GM12878 (cell line): ENCODE measurements at regions not wholly inside any gene's neighbourhood (a gene's known extent, or its start where the extent isn't known, plus 50 kb on each side); places are given as distances from the start of the nearest gene placed in this dataset.

Source experiments
- ATAC-seq: fragments of 200-7000 bp; cut with Tn5 transposase; 3 replicates; pipeline ENCODE4 v1.9.1; 2020; ENCODE audit warnings: mild to moderate bottlenecking, moderate library complexity
- BruUV-seq: library from RNA; stranded (reverse); fragments of 400-500 nt; replicated peaks from 2 replicates; lab custom pipeline; 2021; lab: Mats Ljungman, UMichigan
- CTCF ChIA-PET: fragments of 300-600 bp; sonication (Branson Sonifier 250); formaldehyde crosslinking; extraction: SDS; loops from one replicate; lab custom pipeline; 2021; ENCODE audit warnings: inconsistent platforms; lab: Yijun Ruan, JAX
- POLR2A ChIA-PET: fragments of 350-600 bp; formaldehyde crosslinking; extraction: SDS; loops from one replicate; lab custom pipeline; 2021; ENCODE audit warnings: inconsistent platforms; lab: Charles Lee
- RAD21 ChIA-PET: fragments of 300-600 bp; sonication (Branson Sonifier 250); formaldehyde crosslinking; loops from one replicate; lab custom pipeline; 2023; ENCODE audit warnings: antibody characterized with exemption; ENCODE audit not compliant: unreplicated experiment; lab: Charles Lee
- SMC1A ChIA-PET: fragments of 300-600 bp; sonication (Branson Sonifier 250); formaldehyde crosslinking; loops from one replicate; lab custom pipeline; 2023; ENCODE audit not compliant: unreplicated experiment, uncharacterized antibody; lab: Charles Lee
- DNase-seq: peaks from one replicate; pipeline ENCODE4 v3.0.0-alpha.2; 2011; ENCODE audit warnings: low read depth, low spot score
- FAIRE-seq: peaks from 3 replicates; lab custom pipeline; 2011; peaks lifted over from hg19 to GRCh38; lab: Jason Lieb, UNC
- H2AFZ ChIP-seq: 2 replicates; pipeline ENCODE4 v1.6.0; 2011; ENCODE audit warnings: low read depth, low read length, control low read depth; ENCODE audit not compliant: control insufficient read depth
- H3K27ac ChIP-seq: 2 replicates; pipeline ENCODE4 v1.5.1; 2011; ENCODE audit warnings: control low read depth; ENCODE audit not compliant: control insufficient read depth, insufficient read depth
- H3K27me3 ChIP-seq, 2 experiments: replicated peaks in 1 of 2; 2 replicates each; pipeline versions ENCODE4 v1.6.0 to v1.6.1; 2011; ENCODE audit warnings: low read length in 1 of 2; ENCODE audit not compliant: control insufficient read depth in 2 of 2, insufficient read depth in 2 of 2
- H3K36me3 ChIP-seq, 2 experiments: 2 replicates each; pipeline ENCODE4 v1.5.1; 2011; ENCODE audit warnings: low read length in 1 of 2; ENCODE audit not compliant: control insufficient read depth in 2 of 2, insufficient read depth in 2 of 2
- H3K4me1 ChIP-seq: 2 replicates; pipeline ENCODE4 v1.6.1; 2011; ENCODE audit warnings: mild to moderate bottlenecking, low read length, moderate library complexity, mixed read lengths; ENCODE audit not compliant: control insufficient read depth, insufficient read depth
- H3K4me2 ChIP-seq: 2 replicates; pipeline ENCODE4 v1.6.0; 2011; ENCODE audit warnings: control low read depth; ENCODE audit not compliant: control insufficient read depth, insufficient read depth
- H3K4me3 ChIP-seq: fragments of 200-600 bp; sonication (generic); 2 replicates; pipeline ENCODE4 v1.5.1; 2016
- H3K79me2 ChIP-seq: 2 replicates; pipeline ENCODE4 v1.6.0; 2011; ENCODE audit warnings: low read length; ENCODE audit not compliant: control insufficient read depth, insufficient read depth
- H3K9ac ChIP-seq: 2 replicates; pipeline ENCODE4 v1.8.0; 2011; ENCODE audit warnings: low read length, control low read depth, mixed read lengths; ENCODE audit not compliant: control insufficient read depth, insufficient read depth
- H3K9me3 ChIP-seq: replicated peaks from 3 replicates; pipeline ENCODE4 v1.5.1; 2011; ENCODE audit warnings: mild to moderate bottlenecking, low read length; ENCODE audit not compliant: control insufficient read depth, insufficient read depth
- H4K20me1 ChIP-seq: 2 replicates; pipeline ENCODE4 v1.6.0; 2011; ENCODE audit not compliant: control insufficient read depth, insufficient read depth
- ATF7 ChIP-seq: fragments of 450-650 bp; IDR thresholded peaks from 2 replicates; pipeline ENCODE4 v1.6.1; 2016; ENCODE audit warnings: low read depth, mild to moderate bottlenecking
- EP300 ChIP-seq, 2 experiments: fragments of 150-350 bp in 1 of 2; IDR thresholded peaks; 2 replicates each; pipeline ENCODE4 v1.6.1; 2011 to 2012; ENCODE audit warnings: low read depth in 2 of 2, low read length in 2 of 2, borderline replicate concordance in 1 of 2, improper control_type of control experiment in 1 of 2, inconsistent platforms in 1 of 2; ENCODE audit not compliant: control insufficient read depth in 1 of 2
- MEF2A ChIP-seq: IDR thresholded peaks from 2 replicates; pipeline ENCODE4 v1.6.1; 2011; ENCODE audit warnings: low read depth, mild to moderate bottlenecking, low read length, moderate library complexity; ENCODE audit not compliant: insufficient read depth
- MXI1 ChIP-seq: fragments of 150-350 bp; IDR thresholded peaks from 2 replicates; pipeline ENCODE4 v1.6.1; 2011; ENCODE audit warnings: low read depth, mild to moderate bottlenecking, inconsistent platforms, low read length, improper control_type of control experiment
- POLR2AphosphoS5 ChIP-seq: IDR thresholded peaks from 2 replicates; pipeline ENCODE4 v1.6.1; 2011; ENCODE audit warnings: mild to moderate bottlenecking, low read length, inconsistent platforms
- WGBS: methylation state at CpG from one replicate; pipeline ENCODE4 v1.1.6; 2016; ENCODE audit warnings: low lambda C conversion rate; ENCODE audit not compliant: insufficient replicate concordance, insufficient coverage; ENCODE audit errors: missing lambda C conversion rate; 5-methylcytosine and 5-hydroxymethylcytosine counted together
- in situ Hi-C: fragments of 300-500 bp; cut with MboI; formaldehyde crosslinking; loops from 9 replicates; pipeline ENCODE4 v1.14.3; 2018; ENCODE audit warnings: mixed read lengths
- intact Hi-C: fragments of 100-400 bp; cut with micrococcal nuclease; formaldehyde crosslinking; loops from one replicate; pipeline ENCODE4 v1.14.2; 2022; ENCODE audit not compliant: unreplicated experiment
- TF ChIP-seq, protein P1 (sequence below): fragments of 450-650 bp; IDR thresholded peaks from 2 replicates; pipeline ENCODE4 v1.6.1; 2016; ENCODE audit warnings: mild to moderate bottlenecking

DNA sequence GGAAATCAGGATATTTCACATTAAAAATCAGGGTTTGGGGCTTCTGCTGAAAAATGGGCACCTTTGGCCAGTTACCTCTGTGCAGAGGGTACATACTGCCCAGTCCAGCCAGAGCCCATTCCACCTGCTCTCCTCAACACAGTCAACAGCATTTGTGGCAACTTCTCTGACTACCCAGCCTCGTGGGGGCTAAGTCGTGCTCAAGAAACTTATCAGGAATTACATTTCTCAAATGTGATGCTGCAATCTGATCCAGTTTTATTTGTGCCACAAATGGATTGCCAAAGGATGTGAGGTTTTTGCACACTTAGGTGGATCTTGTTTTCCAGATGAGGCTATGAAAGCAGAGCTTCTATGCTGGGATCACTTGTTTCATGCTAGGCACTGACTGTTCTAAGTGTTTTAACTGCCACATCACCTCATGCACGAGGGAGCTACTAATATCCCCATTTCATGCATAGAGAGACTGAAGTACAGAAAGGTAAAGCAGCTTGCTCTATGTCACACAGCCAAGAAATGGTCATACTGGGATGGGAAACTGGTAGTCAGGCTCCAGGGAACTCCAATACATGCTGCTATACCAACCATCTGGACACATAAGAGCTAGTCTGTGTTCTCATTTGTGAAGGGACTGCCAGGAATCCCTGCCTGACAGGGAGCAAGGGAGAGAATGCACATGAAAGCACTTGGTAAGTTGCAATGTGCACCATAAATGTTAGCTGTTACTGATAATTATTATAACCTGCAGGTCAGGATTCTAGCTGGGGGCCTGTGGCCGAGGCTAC lies 89.0 kb upstream of the HK2 start (continued):
- TF ChIP-seq EP300 (IDR thresholded peaks at IDR 0.05; ENCODE audit: borderline replicate concordance in 1 of 2, control insufficient read depth in 1 of 2, low read depth in 2 of 2, low read length in 2 of 2) (no peak), MEF2A (no peak), ATF7 (no peak), MXI1 (no peak)

DNA sequence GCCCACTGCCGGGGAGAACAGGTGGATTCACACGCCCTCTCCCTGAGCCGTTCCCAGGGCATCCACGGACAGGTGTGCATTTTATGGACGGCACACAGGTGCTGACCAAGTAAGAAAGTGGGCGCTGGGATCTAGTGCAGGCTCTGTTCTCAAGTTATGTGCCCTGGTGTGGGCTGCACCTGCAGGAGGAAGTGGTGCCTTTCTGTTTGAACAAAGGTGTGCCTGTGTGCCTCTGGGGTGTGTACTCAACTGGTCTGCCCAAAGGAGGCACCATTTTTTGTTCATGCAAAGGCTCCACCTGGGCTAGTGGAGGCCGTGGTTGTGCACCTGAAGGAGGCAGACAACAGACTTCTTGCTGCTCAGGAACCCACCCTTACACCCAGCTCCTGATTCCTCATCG lies 88.2 kb upstream of the HK2 start:
- H3K27me3 ChIP-seq: no peaks in the 10 kb centered on the region; a peak in 2 of 4 replicates
- ATAC-seq (no peak; the same call in 2 of the 3 replicates), DNase-seq (no peak), FAIRE-seq (no peak)
- H2AFZ ChIP-seq: no peak overlapping the region
- no peaks in the 10 kb centered on the region for H3K36me3 ChIP-seq
- ChIA-PET SMC1A (no interaction called here), POLR2A (no interaction called here), CTCF (no interaction called here), RAD21 (no interaction called here)
- 27% methylated on average over 8 of the region's 8 CpGs for WGBS
- H3K4me1 ChIP-seq: no peaks in the 10 kb centered on the region
- no peak for TF ChIP-seq POLR2AphosphoS5
- TF ChIP-seq, protein P1, sequence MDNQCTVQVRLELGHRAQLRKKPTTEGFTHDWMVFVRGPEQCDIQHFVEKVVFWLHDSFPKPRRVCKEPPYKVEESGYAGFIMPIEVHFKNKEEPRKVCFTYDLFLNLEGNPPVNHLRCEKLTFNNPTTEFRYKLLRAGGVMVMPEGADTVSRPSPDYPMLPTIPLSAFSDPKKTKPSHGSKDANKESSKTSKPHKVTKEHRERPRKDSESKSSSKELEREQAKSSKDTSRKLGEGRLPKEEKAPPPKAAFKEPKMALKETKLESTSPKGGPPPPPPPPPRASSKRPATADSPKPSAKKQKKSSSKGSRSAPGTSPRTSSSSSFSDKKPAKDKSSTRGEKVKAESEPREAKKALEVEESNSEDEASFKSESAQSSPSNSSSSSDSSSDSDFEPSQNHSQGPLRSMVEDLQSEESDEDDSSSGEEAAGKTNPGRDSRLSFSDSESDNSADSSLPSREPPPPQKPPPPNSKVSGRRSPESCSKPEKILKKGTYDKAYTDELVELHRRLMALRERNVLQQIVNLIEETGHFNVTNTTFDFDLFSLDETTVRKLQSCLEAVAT: no peak
- no TSS peak for BruUV-seq
- H3K9me3 ChIP-seq: no peaks in the 10 kb centered on the region
- H3K9ac ChIP-seq: no peak overlapping the region
- H3K4me2 ChIP-seq: no peak overlapping the region
- no peaks in the 10 kb centered on the region; the same call in 1 of the 2 replicates for H4K20me1 ChIP-seq
- no peaks in the 10 kb centered on the region for H3K79me2 ChIP-seq
- no peak overlapping the region for H3K4me3 ChIP-seq
- intact Hi-C loops: no loop called here
- no peak overlapping the region for H3K27ac ChIP-seq
- in situ Hi-C loops: no loop called here
